GM12878 (cell line): ENCODE measurements at regions not wholly inside any gene's neighbourhood (a gene's known extent, or its start where the extent isn't known, plus 50 kb on each side); places are given as distances from the start of the nearest gene placed in this dataset.

Source experiments
- ATAC-seq: fragments of 200-7000 bp; cut with Tn5 transposase; 3 replicates; pipeline ENCODE4 v1.9.1; 2020; ENCODE audit warnings: mild to moderate bottlenecking, moderate library complexity
- BruUV-seq: library from RNA; stranded (reverse); fragments of 400-500 nt; replicated peaks from 2 replicates; lab custom pipeline; 2021; lab: Mats Ljungman, UMichigan
- CTCF ChIA-PET: fragments of 300-600 bp; sonication (Branson Sonifier 250); formaldehyde crosslinking; extraction: SDS; loops from one replicate; lab custom pipeline; 2021; ENCODE audit warnings: inconsistent platforms; lab: Yijun Ruan, JAX
- POLR2A ChIA-PET: fragments of 350-600 bp; formaldehyde crosslinking; extraction: SDS; loops from one replicate; lab custom pipeline; 2021; ENCODE audit warnings: inconsistent platforms; lab: Charles Lee
- RAD21 ChIA-PET: fragments of 300-600 bp; sonication (Branson Sonifier 250); formaldehyde crosslinking; loops from one replicate; lab custom pipeline; 2023; ENCODE audit warnings: antibody characterized with exemption; ENCODE audit not compliant: unreplicated experiment; lab: Charles Lee
- SMC1A ChIA-PET: fragments of 300-600 bp; sonication (Branson Sonifier 250); formaldehyde crosslinking; loops from one replicate; lab custom pipeline; 2023; ENCODE audit not compliant: unreplicated experiment, uncharacterized antibody; lab: Charles Lee
- DNase-seq: peaks from one replicate; pipeline ENCODE4 v3.0.0-alpha.2; 2011; ENCODE audit warnings: low read depth, low spot score
- FAIRE-seq: peaks from 3 replicates; lab custom pipeline; 2011; peaks lifted over from hg19 to GRCh38; lab: Jason Lieb, UNC
- H2AFZ ChIP-seq: 2 replicates; pipeline ENCODE4 v1.6.0; 2011; ENCODE audit warnings: low read depth, low read length, control low read depth; ENCODE audit not compliant: control insufficient read depth
- H3K27ac ChIP-seq: 2 replicates; pipeline ENCODE4 v1.5.1; 2011; ENCODE audit warnings: control low read depth; ENCODE audit not compliant: control insufficient read depth, insufficient read depth
- H3K27me3 ChIP-seq, 2 experiments: replicated peaks in 1 of 2; 2 replicates each; pipeline versions ENCODE4 v1.6.0 to v1.6.1; 2011; ENCODE audit warnings: low read length in 1 of 2; ENCODE audit not compliant: control insufficient read depth in 2 of 2, insufficient read depth in 2 of 2
- H3K36me3 ChIP-seq, 2 experiments: 2 replicates each; pipeline ENCODE4 v1.5.1; 2011; ENCODE audit warnings: low read length in 1 of 2; ENCODE audit not compliant: control insufficient read depth in 2 of 2, insufficient read depth in 2 of 2
- H3K4me1 ChIP-seq: 2 replicates; pipeline ENCODE4 v1.6.1; 2011; ENCODE audit warnings: mild to moderate bottlenecking, low read length, moderate library complexity, mixed read lengths; ENCODE audit not compliant: control insufficient read depth, insufficient read depth
- H3K4me2 ChIP-seq: 2 replicates; pipeline ENCODE4 v1.6.0; 2011; ENCODE audit warnings: control low read depth; ENCODE audit not compliant: control insufficient read depth, insufficient read depth
- H3K4me3 ChIP-seq: fragments of 200-600 bp; sonication (generic); 2 replicates; pipeline ENCODE4 v1.5.1; 2016
- H3K79me2 ChIP-seq: 2 replicates; pipeline ENCODE4 v1.6.0; 2011; ENCODE audit warnings: low read length; ENCODE audit not compliant: control insufficient read depth, insufficient read depth
- H3K9ac ChIP-seq: 2 replicates; pipeline ENCODE4 v1.8.0; 2011; ENCODE audit warnings: low read length, control low read depth, mixed read lengths; ENCODE audit not compliant: control insufficient read depth, insufficient read depth
- H3K9me3 ChIP-seq: replicated peaks from 3 replicates; pipeline ENCODE4 v1.5.1; 2011; ENCODE audit warnings: mild to moderate bottlenecking, low read length; ENCODE audit not compliant: control insufficient read depth, insufficient read depth
- H4K20me1 ChIP-seq: 2 replicates; pipeline ENCODE4 v1.6.0; 2011; ENCODE audit not compliant: control insufficient read depth, insufficient read depth
- HDAC2 ChIP-seq: fragments of 200-600 bp; sonication (generic); IDR thresholded peaks from 2 replicates; pipeline ENCODE4 v1.6.1; 2017
- RAD21 ChIP-seq: IDR thresholded peaks from 2 replicates; pipeline ENCODE4 v1.6.1; 2011; ENCODE audit warnings: mild to moderate bottlenecking, low read depth, low read length, moderate library complexity; ENCODE audit not compliant: insufficient read depth
- SMC3 ChIP-seq: IDR thresholded peaks from 2 replicates; pipeline ENCODE4 v1.6.1; 2011; ENCODE audit warnings: low read length, improper control_type of control experiment, borderline replicate concordance
- WGBS: methylation state at CpG from one replicate; pipeline ENCODE4 v1.1.6; 2016; ENCODE audit warnings: low lambda C conversion rate; ENCODE audit not compliant: insufficient replicate concordance, insufficient coverage; ENCODE audit errors: missing lambda C conversion rate; 5-methylcytosine and 5-hydroxymethylcytosine counted together
- in situ Hi-C: fragments of 300-500 bp; cut with MboI; formaldehyde crosslinking; loops from 9 replicates; pipeline ENCODE4 v1.14.3; 2018; ENCODE audit warnings: mixed read lengths
- intact Hi-C: fragments of 100-400 bp; cut with micrococcal nuclease; formaldehyde crosslinking; loops from one replicate; pipeline ENCODE4 v1.14.2; 2022; ENCODE audit not compliant: unreplicated experiment
- TF ChIP-seq, protein P1 (sequence below), 3 experiments: IDR thresholded peaks in 2 of 3; conservative IDR thresholded peaks in 1 of 3; 2 replicates each; pipeline ENCODE4 v1.5.1; 2011; ENCODE audit warnings: low read depth in 3 of 3, low read length in 3 of 3, mild to moderate bottlenecking in 3 of 3, control low read depth in 2 of 3, moderate library complexity in 2 of 3, inconsistent platforms in 1 of 3, mixed read lengths in 1 of 3; ENCODE audit not compliant: control insufficient read depth in 2 of 3, insufficient read depth in 1 of 3; ENCODE audit errors: extremely low read depth in 1 of 3

DNA sequence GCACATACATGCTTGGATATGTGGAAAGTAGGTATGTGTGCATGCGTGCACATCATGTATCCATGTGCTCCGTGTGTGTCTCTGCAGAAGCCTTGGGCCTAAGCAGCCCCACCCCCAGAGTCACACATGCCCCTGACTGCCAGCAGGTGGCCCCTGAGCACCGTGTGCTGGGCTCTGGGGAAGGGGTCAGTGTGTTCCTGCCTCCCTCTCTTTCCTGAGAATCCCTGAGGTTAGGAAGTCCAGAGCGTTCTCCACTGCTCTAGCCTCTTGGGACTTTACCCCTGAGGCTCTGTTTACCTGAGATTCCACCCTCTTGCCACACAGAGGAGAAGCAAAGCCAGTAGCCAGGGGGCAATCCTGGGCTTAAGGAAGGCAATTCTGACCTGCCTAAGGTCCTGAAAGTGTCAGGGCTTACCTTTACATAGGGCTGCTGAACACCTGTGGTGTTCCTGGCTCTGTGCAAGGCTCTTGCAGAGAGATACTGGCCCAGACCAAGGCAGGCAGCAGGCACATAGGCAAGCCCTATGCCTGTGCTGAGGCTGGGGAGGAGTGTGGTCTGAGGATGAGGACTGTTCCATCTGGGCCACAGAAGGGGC lies 207.3 kb downstream of the TMEM38B start:
- intact Hi-C loops, result loop anchor here (5.0 kb wide), 1 partner anchor 1271 kb away; no protein-coding TSS in a partner anchor

More for the DNA sequence above, 207.3 kb downstream of the TMEM38B start:
- Histone ChIP-seq H3K79me2 (no peaks in the 10 kb centered on the region), H3K4me1 (no peaks in the 10 kb centered on the region), H3K4me2 (no peak overlapping the region), H3K9me3 (no peaks in the 10 kb centered on the region; the same call in 2 of the 3 replicates), H4K20me1 (no peaks in the 10 kb centered on the region), H2AFZ (no peak overlapping the region), H3K9ac (no peak overlapping the region), H3K27me3 (no peaks in the 10 kb centered on the region; a peak in 1 of 4 replicates), H3K4me3 (no peak overlapping the region), H3K27ac (no peak overlapping the region), H3K36me3 (no peaks in the 10 kb centered on the region)
- no TSS peak for BruUV-seq
- WGBS, result 17% methylated on average over 4 of the region's 4 CpGs
- DNase-seq (no peak), ATAC-seq (peak; percentile 99), FAIRE-seq (no peak)
- CTCF ChIA-PET, result interaction anchor here (1.2 kb wide), 1 partner anchor 20 kb away, joined by 3 read pairs; no protein-coding TSS in a partner anchor
- RAD21 ChIA-PET, result no interaction called here
- TF ChIP-seq, protein P1, sequence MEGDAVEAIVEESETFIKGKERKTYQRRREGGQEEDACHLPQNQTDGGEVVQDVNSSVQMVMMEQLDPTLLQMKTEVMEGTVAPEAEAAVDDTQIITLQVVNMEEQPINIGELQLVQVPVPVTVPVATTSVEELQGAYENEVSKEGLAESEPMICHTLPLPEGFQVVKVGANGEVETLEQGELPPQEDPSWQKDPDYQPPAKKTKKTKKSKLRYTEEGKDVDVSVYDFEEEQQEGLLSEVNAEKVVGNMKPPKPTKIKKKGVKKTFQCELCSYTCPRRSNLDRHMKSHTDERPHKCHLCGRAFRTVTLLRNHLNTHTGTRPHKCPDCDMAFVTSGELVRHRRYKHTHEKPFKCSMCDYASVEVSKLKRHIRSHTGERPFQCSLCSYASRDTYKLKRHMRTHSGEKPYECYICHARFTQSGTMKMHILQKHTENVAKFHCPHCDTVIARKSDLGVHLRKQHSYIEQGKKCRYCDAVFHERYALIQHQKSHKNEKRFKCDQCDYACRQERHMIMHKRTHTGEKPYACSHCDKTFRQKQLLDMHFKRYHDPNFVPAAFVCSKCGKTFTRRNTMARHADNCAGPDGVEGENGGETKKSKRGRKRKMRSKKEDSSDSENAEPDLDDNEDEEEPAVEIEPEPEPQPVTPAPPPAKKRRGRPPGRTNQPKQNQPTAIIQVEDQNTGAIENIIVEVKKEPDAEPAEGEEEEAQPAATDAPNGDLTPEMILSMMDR (IDR thresholded peaks at IDR 0.05 in 2 of 3, conservative IDR thresholded peaks at IDR 0.05 in 1 of 3; ENCODE audit: control insufficient read depth in 2 of 3, extremely low read depth in 1 of 3, insufficient read depth in 1 of 3, low read depth in 3 of 3, low read length in 3 of 3), result peak; percentile 67 to 80 (median 67)
- peak; percentile 67 for TF ChIP-seq RAD21
- peak; percentile 46; the same call in 1 of the 2 replicates for TF ChIP-seq SMC3
- no peak for TF ChIP-seq HDAC2
- POLR2A ChIA-PET, result no interaction called here
- in situ Hi-C loops, result no loop called here
- SMC1A ChIA-PET, result no interaction called here
